GM12873 (cell line): ENCODE measurements at regions not wholly inside any gene's neighbourhood (a gene's known extent, or its start where the extent isn't known, plus 50 kb on each side); places are given as distances from the start of the nearest gene placed in this dataset.

Experiments
- CTCF ChIP-seq: IDR thresholded peaks from 2 replicates; pipeline ENCODE4 v1.5.1; 2012; ENCODE audit warnings: low read depth, mild to moderate bottlenecking, moderate library complexity, low read length, control low read depth; ENCODE audit not compliant: insufficient read depth; ENCODE audit errors: missing control alignments

DNA sequence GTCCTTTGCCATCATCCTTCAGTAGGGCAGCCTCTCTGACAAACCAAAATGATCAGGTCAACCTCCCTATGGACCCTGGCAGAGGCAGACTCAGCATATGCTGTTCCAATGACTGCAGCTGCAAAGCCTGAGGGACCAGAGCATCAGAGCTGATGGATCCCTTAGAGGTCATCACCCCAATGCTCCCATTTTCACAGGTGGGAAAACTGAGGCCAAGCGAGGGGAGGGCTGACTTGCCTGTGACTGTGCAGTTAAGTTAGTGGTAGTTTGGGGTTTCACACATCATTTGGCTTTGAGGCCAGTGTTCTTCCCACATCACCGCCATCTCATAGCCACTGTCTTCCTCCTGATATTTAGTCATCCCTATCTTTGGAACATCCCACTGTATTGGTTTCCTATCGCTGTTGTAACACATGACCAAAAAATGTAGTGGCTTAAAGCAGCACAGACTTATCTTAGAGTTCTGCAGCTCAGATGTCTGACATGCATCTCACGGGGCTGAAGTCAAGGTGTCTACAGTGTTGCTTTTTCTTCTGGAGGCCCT is 69.3 kb upstream of the PDZD8 start:
- TF ChIP-seq CTCF: no peak

DNA sequence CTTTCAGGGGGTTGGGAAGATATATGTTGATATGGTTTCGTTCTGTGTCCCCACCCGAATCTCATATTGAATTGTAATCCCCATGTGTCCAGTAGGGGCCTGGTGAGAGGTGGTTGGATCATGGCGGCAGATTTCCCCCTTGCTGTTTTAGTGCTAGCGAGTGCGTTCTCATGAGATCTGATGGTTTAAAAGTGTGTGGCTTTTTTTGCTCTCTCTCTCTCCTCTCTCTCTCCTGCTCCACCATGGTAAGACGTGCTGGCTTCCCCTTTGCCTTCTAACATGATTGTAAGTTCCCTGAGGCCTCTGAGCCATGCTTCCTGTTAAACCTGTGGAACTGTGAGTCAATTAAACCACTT is 68.4 kb upstream of the PDZD8 start:
- TF ChIP-seq CTCF: no peak

GRCh38 chr10:117442944-117443685 is 67.9 kb upstream of the PDZD8 start:
- peak; percentile 90 for TF ChIP-seq CTCF

- no peak for TF ChIP-seq CTCF
Observed at GRCh38 chr10:117442521-117442920, 67.3 kb upstream of the PDZD8 start.

GRCh38 chr10:117441812-117442443 is 66.7 kb upstream of the PDZD8 start:
- TF ChIP-seq CTCF: no peak

DNA sequence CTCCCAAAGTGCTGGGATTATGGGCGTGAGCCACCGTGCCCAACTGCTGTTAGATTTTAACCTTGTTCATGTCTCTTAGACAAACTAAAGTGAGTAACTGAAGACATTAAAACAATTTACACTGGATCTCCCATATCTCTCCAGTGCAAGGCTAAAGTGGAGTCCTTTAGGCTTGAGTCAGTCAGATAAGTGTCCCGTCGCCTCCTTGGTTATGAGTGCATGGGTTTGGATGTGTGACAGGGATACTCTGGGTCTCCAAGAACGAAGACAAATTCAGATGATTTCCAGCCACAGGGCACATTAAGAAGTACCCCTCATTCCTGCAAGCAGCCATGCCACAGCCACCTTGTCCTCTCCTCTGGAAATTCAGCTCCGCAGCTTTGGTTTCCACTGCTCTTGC is 66.1 kb upstream of the PDZD8 start:
- no peak for TF ChIP-seq CTCF

DNA sequence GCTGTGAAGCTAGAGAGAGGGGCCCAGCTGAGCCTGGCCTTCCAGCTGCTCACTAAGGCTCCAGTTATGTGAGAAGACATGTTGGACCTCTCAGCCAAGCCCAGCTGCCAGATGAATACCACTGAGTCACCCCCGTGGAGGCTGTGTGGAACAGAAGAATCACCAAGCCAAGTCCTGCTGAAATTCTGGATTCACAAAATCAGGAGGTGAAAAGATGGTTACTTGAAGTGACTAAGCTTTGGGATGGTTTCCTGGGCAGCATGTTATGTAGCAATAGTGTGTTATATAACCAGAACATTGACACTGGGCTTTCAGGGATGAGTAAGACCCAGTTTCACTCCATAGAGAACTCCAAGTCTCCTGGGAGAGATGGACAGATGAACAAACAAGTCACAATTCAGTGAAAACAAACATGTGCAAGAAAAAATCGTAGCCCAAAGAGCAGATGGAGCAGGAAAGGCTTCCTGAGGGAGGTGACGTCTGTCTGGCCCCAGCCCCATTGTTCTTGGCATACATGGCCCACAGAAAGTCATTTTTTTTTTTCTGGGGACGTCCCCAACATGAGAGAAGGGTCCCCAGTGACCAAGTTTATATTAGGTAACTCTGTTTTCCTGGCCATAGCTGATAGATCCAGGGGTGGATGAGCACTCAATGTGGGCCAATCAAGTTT is 64.1 kb upstream of the PDZD8 start:
- TF ChIP-seq CTCF: no peak
